ENCODE measurements at regions not wholly inside any gene's neighbourhood (a gene's known extent, or its start where the extent isn't known, plus 50 kb on each side); places are given as distances from the start of the nearest gene placed in this dataset.

- Histone ChIP-seq H3K27ac (no peak overlapping the region), H3K27me3 (ENCODE audit: insufficient read depth in 3 of 3, low read length in 2 of 3) (no peaks in the 10 kb centered on the region), H3K36me3 (ENCODE audit: insufficient read depth in 1 of 2, low read depth in 1 of 2) (no peaks in the 10 kb centered on the region), H3K9me3 (peaks cover 8% of the 10 kb centered on the region), H3K4me3 (peak overlapping the region; percentile 22), H3K4me1 (peaks cover 3% of the 10 kb centered on the region)
- intact Hi-C loops (cut with DNase I) = no loop called here
- TF ChIP-seq CTCF (IDR thresholded peaks at IDR 0.05) = no peak
- WGBS, 3 donors = 44 to 59% (median 48%) methylated on average over 1 of the region's 1 CpG
- ATAC-seq (no peak), DNase-seq (no peak)
Measured at GRCh38 chr1:87918398-87918797, 589.7 kb downstream of the LMO4 start.

DNA sequence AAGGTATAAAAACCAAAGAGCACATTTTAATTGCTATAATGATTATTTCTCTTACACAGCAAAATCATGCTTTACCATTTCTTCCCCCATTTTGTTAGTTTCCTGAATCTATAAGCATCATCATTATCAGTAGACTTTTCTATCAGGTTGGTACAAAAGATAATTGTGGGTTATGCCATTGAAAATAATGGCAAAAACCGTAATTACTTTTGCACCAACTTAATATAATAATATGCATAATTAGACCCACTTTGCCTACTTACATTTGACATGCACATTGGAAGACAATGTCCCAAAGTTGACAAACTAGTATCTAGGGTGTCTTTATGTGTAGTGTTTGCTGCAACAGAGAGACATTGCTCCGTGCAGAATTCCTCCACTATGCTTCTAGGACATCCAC, 594.2 kb downstream of the LMO4 start:
- no peak overlapping the region for H3K4me3 ChIP-seq
- WGBS, 3 donors = 63 to 95% (median 86%) methylated on average over 2 of the region's 2 CpGs
- TF ChIP-seq CTCF (IDR thresholded peaks at IDR 0.05) = no peak

GRCh38 chr1:87926131-87926830, 597.6 kb downstream of the LMO4 start:
- intact Hi-C loops (cut with DNase I) = no loop called here
- DNase-seq (no peak), ATAC-seq (no peak)
- Histone ChIP-seq H3K9me3 (peaks cover 6% of the 10 kb centered on the region), H3K4me1 (no peaks in the 10 kb centered on the region), H3K27ac (no peak overlapping the region), H3K27me3 (ENCODE audit: insufficient read depth in 3 of 3, low read length in 2 of 3) (no peaks in the 10 kb centered on the region), H3K4me3 (no peak overlapping the region), H3K36me3 (ENCODE audit: insufficient read depth in 1 of 2, low read depth in 1 of 2) (no peaks in the 10 kb centered on the region)
- no peak for TF ChIP-seq CTCF (IDR thresholded peaks at IDR 0.05)
- WGBS, 3 donors = 92 to 95% (median 93%) methylated on average over 3 of the region's 3 CpGs

More for the DNA sequence above, 594.2 kb downstream of the LMO4 start:
- ATAC-seq (no peak), DNase-seq (no peak)
- intact Hi-C loops (cut with DNase I) = no loop called here
- Histone ChIP-seq H3K36me3 (ENCODE audit: insufficient read depth in 1 of 2, low read depth in 1 of 2) (no peaks in the 10 kb centered on the region), H3K27me3 (ENCODE audit: insufficient read depth in 3 of 3, low read length in 2 of 3) (no peaks in the 10 kb centered on the region), H3K9me3 (no peaks in the 10 kb centered on the region), H3K4me1 (peaks cover 3% of the 10 kb centered on the region), H3K27ac (no peak overlapping the region)

GRCh38 chr1:87926921-87927320, 598.2 kb downstream of the LMO4 start:
- no peak for ATAC-seq
- TF ChIP-seq CTCF (IDR thresholded peaks at IDR 0.05) = no peak
- H3K9me3 ChIP-seq = peaks cover 11% of the 10 kb centered on the region

More at GRCh38 chr1:87926921-87927320, 598.2 kb downstream of the LMO4 start:
- no peak for DNase-seq
- H3K27ac ChIP-seq = no peak overlapping the region
- no peaks in the 10 kb centered on the region for H3K36me3 ChIP-seq (ENCODE audit: insufficient read depth in 1 of 2, low read depth in 1 of 2)
- intact Hi-C loops (cut with DNase I) = no loop called here
- no peaks in the 10 kb centered on the region for H3K4me1 ChIP-seq
- H3K4me3 ChIP-seq = no peak overlapping the region
- WGBS, 3 donors = 83 to 94% (median 88%) methylated on average over 1 of the region's 1 CpG
- H3K27me3 ChIP-seq (ENCODE audit: insufficient read depth in 3 of 3, low read length in 2 of 3) = no peaks in the 10 kb centered on the region
